SK-N-SH treated with all-trans-retinoic acid at 6 μM for 48 hours (cell line): ENCODE measurements at regions not wholly inside any gene's neighbourhood (a gene's known extent, or its start where the extent isn't known, plus 50 kb on each side); places are given as distances from the start of the nearest gene placed in this dataset.
"Not testable (repeated sequence)": the region's sequence is repeated elsewhere in the genome, so short reads cannot be mapped to it uniquely, and the experiment has no call there.

ENCODE experiments used
- ATAC-seq: fragments of 200-7000 bp; cut with Tn5 transposase; 3 replicates; pipeline ENCODE4 v1.9.1; 2020; ENCODE audit warnings: mild to moderate bottlenecking, moderate library complexity
- ARNTL ChIP-seq: fragments of 450-650 bp; formaldehyde crosslinking; IDR thresholded peaks from 2 replicates; pipeline ENCODE4 v1.5.0; 2020; ENCODE audit warnings: low read depth, mild to moderate bottlenecking, moderate library complexity, borderline replicate concordance
- BACH2 ChIP-seq: fragments of 250-450 bp; sonication (Bioruptor Pico); IDR thresholded peaks from 2 replicates; pipeline ENCODE4 v1.9.0; 2021; ENCODE audit warnings: mild to moderate bottlenecking, borderline replicate concordance
- CREB5 ChIP-seq: fragments of 250-450 bp; sonication (Bioruptor Pico); IDR thresholded peaks from 2 replicates; pipeline ENCODE4 v1.5.1; 2020; ENCODE audit warnings: low read depth, mild to moderate bottlenecking, moderate library complexity
- CSDC2 ChIP-seq: fragments of 250-450 bp; sonication (Bioruptor Pico); IDR thresholded peaks from 2 replicates; pipeline ENCODE4 v1.5.0; 2020; ENCODE audit warnings: mild to moderate bottlenecking, moderate library complexity
- CSRNP3 ChIP-seq: fragments of 250-450 bp; sonication (Bioruptor Pico); IDR thresholded peaks from 2 replicates; pipeline ENCODE4 v1.5.1; 2021; ENCODE audit warnings: mild to moderate bottlenecking, moderate library complexity
- ISL1 ChIP-seq: fragments of 250-450 bp; sonication (Bioruptor Pico); IDR thresholded peaks from 2 replicates; pipeline ENCODE4 v2.1.2; 2022; ENCODE audit warnings: mild to moderate bottlenecking, moderate library complexity
- OSR1 ChIP-seq: fragments of 250-450 bp; sonication (Bioruptor Pico); IDR thresholded peaks from 2 replicates; pipeline ENCODE4 v1.8.0; 2022; ENCODE audit warnings: moderate library complexity, mild to moderate bottlenecking, inconsistent platforms
- PATZ1 ChIP-seq: fragments of 250-450 bp; sonication (Bioruptor Pico); IDR thresholded peaks from 2 replicates; pipeline ENCODE4 v1.8.0; 2020; ENCODE audit warnings: mild to moderate bottlenecking, moderate library complexity, borderline replicate concordance
- POU6F1 ChIP-seq: fragments of 250-450 bp; sonication (Bioruptor Pico); IDR thresholded peaks from 2 replicates; pipeline ENCODE4 v1.8.0; 2021; ENCODE audit warnings: low read depth, mild to moderate bottlenecking, moderate library complexity, borderline replicate concordance
- RARB ChIP-seq: fragments of 250-450 bp; sonication (Bioruptor Pico); IDR thresholded peaks from 2 replicates; pipeline ENCODE4 v1.8.0; 2021; ENCODE audit warnings: mild to moderate bottlenecking, moderate library complexity
- TCF4 ChIP-seq: fragments of 250-450 bp; sonication (Bioruptor Pico); IDR thresholded peaks from 2 replicates; pipeline ENCODE4 v1.8.0; 2021; ENCODE audit warnings: mild to moderate bottlenecking, moderate library complexity, borderline replicate concordance
- ZC3H10 ChIP-seq: fragments of 250-450 bp; sonication (Bioruptor Pico); IDR thresholded peaks from 2 replicates; pipeline ENCODE4 v1.5.1; 2021; ENCODE audit warnings: mild to moderate bottlenecking, moderate library complexity
- ZFP3 ChIP-seq: fragments of 250-450 bp; sonication (Bioruptor Pico); IDR thresholded peaks from 2 replicates; pipeline ENCODE4 v1.5.0; 2020; ENCODE audit warnings: mild to moderate bottlenecking, moderate library complexity
- ZFP30 ChIP-seq: fragments of 450-650 bp; formaldehyde crosslinking; IDR thresholded peaks from 2 replicates; pipeline ENCODE4 v1.5.0; 2022; ENCODE audit warnings: mild to moderate bottlenecking, moderate library complexity
- ZNF565 ChIP-seq: fragments of 450-650 bp; formaldehyde crosslinking; conservative IDR thresholded peaks from 2 replicates; pipeline ENCODE4 v1.5.0; 2020; ENCODE audit warnings: low read depth, mild to moderate bottlenecking, moderate library complexity
- ZNF70 ChIP-seq: fragments of 450-650 bp; formaldehyde crosslinking; IDR thresholded peaks from 2 replicates; pipeline ENCODE4 v1.5.0; 2020; ENCODE audit warnings: mild to moderate bottlenecking, moderate library complexity
- ZNF8 ChIP-seq: fragments of 450-650 bp; formaldehyde crosslinking; IDR thresholded peaks from 2 replicates; pipeline ENCODE4 v1.5.0; 2020; ENCODE audit warnings: mild to moderate bottlenecking, moderate library complexity

GRCh38 chr12:131390412-131391334 is 320.2 kb upstream of the SFSWAP start:
- no peak for TF ChIP-seq POU6F1 (CRISPR knock-in tag)
- no peak for TF ChIP-seq CSRNP3 (CRISPR knock-in tag)
- no peak for TF ChIP-seq OSR1 (CRISPR knock-in tag)
- no peak for TF ChIP-seq ZC3H10 (CRISPR knock-in tag)
- TF ChIP-seq ISL1, result no peak
- no peak for TF ChIP-seq CREB5 (CRISPR knock-in tag)
- TF ChIP-seq ZNF565 (CRISPR knock-in tag), result no peak
- TF ChIP-seq TCF4 (CRISPR knock-in tag), result no peak
- ATAC-seq, result no peak

GRCh38 chr12:131391399-131391798 is 319.5 kb upstream of the SFSWAP start:
- no peak for ATAC-seq
- TF ChIP-seq TCF4 (CRISPR knock-in tag) (no peak), ZFP30 (CRISPR knock-in tag) (no peak), ZFP3 (CRISPR knock-in tag) (no peak), RARB (CRISPR knock-in tag) (no peak), ZNF70 (CRISPR knock-in tag) (no peak), ZC3H10 (CRISPR knock-in tag) (no peak), CSRNP3 (CRISPR knock-in tag) (no peak), CSDC2 (CRISPR knock-in tag) (no peak), PATZ1 (no peak), ZNF565 (CRISPR knock-in tag) (no peak), ZNF8 (CRISPR knock-in tag) (no peak), POU6F1 (CRISPR knock-in tag) (no peak), BACH2 (CRISPR knock-in tag) (no peak), ARNTL (no peak)

- not testable (repeated sequence) for ATAC-seq
These were observed 316.1 kb upstream of the SFSWAP start for GRCh38 chr12:131394752-131395151.

- not testable (repeated sequence) for ATAC-seq
These were observed 315.6 kb upstream of the SFSWAP start for GRCh38 chr12:131395209-131395684.
